NOMO-1 treated with dmso at 0.1 percent for 144 hours (cell line): ENCODE measurements at regions not wholly inside any gene's neighbourhood (a gene's known extent, or its start where the extent isn't known, plus 50 kb on each side); places are given as distances from the start of the nearest gene placed in this dataset.

Experiments
- DNase-seq: peaks from one replicate; lab custom pipeline; 2025; ENCODE audit not compliant: unreplicated experiment; lab: John Stamatoyannopoulos, UW

DNA sequence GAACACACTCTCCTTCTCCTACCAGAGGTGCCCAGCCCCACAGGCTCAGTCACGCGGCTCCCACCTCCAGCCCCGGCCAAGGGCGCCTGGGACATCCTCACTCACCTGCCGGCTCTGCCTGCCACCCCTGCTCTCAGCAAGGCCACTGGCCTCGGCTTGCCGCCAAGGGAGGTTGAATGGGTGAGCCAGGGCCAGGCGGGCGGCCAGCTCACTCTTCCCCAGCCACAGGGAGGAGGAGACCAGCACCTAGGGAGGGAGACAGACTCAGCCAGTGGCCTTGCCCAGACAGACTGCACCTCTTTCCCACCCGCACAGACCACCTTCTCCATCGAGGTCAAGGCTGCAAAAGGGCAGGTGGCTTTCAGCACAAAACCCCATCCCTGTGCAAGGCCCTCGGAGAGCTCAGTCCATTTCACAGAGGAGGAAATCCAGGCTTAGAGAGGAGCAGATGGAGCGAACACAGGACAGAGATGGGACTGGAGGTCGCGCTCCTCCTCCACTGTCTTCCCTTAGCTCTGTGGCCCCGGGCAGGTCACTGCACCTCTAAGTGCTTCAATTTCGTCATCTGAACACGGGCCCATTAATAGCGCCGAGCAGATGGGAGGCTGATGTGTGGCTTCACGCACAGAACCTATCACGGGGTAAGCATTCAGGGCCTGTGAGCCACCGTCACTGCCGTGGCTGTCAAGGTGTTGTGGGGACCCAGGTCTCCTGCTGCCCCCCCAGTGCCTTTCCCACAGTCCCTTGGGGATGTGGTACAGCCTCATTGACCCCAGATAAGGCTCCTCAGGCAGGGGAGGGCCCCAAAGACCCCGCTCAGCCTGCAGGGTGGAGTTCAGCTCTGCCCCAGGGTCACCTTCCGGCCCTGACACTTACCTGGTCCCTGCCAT is 56.1 kb downstream of the RMI2 start:
- no peak for DNase-seq

- DNase-seq = no peak
Measured at GRCh38 chr16:11402051-11402744, 56.9 kb downstream of the RMI2 start.

- no peak for DNase-seq
Measured at GRCh38 chr16:11402745-11403533, 57.7 kb downstream of the RMI2 start.

- no peak for DNase-seq
Measured at GRCh38 chr16:11403534-11403795, 58.2 kb downstream of the RMI2 start.

GRCh38 chr16:11403920-11404319 is 58.7 kb downstream of the RMI2 start:
- no peak for DNase-seq

DNA sequence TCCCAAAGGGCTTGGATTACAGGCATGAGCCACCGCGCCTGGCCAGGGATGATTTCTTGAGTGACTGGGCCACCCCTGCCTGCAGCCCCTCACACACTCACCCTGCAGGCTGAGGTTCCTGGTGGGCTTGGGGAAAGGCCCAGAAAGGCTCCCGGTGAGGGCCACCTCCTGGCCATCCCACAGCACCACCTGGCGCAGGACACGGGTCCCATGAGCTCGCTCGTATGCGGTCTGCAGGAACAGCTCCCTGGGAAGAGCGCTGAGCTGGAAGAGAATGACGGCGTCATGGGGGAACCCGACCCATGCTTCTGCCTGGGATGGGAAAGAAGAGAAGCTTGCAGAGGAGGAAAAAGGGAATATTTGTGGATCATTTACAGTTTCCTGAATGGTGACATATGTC is 59.3 kb downstream of the RMI2 start:
- no peak for DNase-seq

DNA sequence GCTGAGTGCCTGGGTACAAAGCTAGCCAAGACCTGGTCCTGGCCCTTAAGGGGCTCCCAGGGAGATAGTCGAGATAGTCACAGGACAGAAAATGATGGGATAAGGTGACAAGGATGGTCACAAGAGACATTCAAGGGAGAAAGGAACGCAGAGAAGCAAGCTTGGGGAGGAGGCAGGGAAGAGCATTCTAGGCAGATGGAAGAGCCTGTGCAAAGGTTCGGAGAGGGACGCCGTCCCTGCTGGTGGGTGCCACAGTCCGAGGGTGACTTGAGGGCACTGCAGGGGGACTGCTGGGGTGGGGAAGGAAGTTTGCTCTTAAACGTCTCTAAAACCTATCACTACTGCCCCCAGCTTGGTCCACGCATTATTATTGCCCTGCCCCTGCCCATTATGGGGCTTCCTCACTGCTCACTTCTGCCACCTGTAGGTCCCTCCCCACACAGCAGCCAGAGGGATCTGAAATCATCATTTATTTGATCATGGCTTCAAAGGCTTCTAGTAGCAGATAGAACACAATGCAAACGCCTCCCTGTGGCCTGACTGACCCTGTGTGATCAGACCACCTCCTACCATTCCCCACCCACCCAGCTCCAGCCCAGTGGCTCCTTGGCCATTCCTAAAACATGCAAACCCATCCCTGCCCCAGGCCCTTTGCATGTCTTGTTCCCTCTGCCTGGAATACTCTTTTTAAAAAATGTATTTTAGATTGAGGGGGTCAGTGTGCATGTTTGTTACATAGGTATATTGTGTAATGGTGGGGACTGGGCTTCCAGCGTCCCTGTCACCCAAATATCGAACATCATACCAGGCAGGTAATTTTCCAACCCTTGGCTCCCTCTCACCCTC is 60.3 kb downstream of the RMI2 start:
- peak; percentile 6 for DNase-seq

GRCh38 chr16:11406177-11406560 is 60.9 kb downstream of the RMI2 start:
- DNase-seq = no peak

DNA sequence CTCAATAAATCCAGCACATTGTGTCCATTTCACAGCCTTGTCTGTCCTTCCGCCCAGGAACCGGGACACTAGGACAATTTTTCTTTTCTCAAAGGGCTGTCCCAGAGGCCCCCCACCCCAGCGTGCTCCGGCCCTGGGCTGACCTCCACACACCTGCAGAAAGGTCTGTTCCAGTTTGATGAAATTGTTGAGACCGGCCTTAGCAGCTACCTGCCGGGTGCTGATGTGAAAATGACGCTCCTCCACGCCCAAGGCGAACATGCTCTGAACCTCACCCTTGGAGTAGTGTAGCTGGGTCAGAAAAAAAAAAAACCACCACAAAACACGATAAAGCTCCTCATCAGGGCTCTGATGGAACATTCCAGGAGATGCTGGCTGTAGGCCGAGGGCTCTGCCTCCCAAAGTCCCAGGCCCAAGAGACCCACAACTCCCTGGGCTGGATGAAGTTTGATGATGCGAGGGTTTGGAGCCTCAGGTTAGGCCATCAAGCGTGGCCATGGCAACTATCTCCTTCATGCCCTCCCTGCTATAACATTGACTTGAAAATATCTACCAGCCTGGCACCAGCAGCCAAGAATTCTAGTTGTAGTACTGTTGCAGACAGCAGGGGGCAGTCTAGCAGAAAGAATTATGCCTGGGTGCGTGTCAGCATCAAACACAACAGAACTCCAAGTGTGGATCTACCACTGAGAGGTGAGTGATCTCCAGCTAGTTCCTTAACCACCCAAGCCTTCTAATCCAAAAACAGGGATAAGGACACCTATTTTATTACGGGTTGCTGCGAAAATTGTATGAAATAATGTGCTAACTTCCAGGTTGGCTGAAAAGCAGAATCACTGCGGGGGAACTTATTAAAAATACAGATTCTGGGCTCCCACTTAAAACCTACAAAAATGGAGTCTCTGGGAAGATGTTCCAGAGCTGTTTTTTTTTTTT is 62.1 kb downstream of the RMI2 start:
- peak; percentile 27 for DNase-seq

GRCh38 chr16:11408216-11408615 is 63.0 kb downstream of the RMI2 start:
- no peak for DNase-seq

DNA sequence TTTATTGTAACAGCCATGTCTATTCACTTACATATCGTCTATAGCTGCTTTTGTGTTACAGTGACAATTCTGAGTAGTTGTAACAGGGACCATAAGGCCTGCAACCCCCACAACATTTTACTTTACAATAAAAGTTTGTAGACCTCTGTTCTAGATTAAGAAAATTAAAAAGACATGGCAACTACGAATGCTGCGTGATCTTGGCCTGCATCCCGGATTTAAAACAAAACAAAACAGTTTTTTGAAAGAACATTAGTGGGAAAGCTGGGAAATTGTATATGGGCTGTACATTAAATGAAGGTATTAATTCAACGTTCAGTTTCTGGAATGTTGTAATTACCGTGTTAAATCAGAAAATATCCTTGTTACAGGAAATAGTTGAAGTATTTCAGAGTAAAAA is 64.1 kb downstream of the RMI2 start:
- DNase-seq = no peak

DNA sequence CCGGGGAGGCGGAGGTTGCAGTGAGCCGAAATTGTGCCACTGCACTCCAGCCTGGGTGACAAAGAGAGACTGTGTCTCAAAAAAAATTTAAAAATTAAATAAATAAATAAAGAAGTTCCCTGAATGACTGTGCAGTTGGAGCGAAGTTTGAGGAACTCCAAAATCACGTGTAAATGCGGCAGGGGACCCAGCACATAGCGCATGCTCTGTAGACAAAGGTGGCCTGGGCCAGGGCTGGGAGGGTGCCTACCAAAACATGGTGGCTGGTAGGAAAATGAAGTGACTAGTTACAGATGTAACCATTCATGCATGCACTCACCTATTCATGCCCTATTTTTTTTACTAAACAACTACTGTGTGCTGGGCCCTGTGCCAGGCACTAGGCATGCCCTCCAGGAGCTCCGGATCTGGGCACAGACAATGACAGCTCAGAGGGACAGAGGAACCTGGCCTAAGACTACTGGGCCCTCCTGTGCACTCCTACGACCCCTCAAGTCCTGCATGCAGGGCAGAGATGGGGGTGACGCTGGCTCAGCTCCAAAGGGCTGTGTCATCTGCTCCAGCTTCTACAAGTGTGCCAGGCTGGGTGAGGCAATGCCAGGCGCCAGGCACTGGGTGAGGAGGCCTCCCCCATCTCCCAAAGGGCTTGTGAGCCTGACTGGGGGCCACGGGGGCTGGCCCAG is 65.3 kb downstream of the RMI2 start:
- no peak for DNase-seq

DNA sequence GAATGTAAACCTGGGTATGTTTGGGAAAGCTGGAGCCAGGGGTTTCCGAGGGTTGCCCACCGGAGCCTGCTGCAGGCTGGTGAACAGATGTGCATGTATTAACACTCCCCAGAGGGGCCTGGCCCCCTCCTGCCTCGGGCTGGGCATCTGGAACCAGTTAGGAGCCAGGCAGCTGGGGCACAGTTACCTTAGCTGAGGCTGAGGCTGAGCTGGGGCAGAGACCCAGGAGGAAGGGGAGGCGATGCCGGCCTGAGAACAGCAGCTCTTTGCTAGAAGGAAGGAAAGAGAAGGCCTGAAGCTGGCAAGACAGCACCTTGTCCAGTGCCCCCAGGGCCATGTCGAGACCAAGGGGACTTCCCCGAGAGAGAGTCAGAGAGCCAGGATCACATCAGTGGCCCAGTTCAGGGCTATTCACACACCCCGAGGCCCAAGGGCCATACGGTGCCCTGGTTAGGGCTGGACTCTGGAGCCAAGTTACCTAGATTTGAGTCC is 65.8 kb downstream of the RMI2 start:
- no peak for DNase-seq

DNA sequence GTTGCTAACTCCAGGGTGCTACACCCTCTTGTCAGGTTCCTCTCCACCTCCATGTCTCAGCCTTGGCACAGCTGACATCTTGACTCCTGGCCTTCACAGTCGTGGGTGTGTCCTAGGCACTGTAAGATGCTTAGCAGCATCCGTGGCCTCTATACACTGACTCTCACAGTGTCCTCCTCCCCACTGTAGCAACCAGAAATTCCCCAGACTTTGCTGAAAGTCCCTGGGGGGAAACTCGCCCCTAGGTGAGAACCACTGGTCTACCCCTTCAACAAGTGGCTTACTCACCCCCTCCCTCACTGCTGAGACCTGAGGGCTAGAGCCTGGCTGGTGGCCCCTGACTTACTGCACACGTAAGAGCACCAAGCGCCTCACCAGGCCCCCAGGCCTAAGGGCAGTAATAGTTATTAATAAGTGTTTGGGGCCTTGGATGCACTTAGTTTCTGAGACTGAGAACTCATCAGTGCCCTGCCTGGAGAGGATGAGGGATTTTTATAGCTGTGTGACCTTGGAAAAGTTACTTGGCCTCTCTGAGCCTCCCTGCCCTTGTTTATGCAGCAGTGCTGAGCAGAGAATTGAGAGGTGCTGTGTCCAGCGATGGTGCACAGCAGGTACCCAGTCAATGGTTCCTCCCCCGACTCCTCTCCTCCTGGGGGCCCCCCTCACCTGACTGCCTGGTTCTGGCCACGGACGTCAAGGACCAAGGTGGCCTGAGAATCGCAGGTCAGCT is 67.1 kb downstream of the RMI2 start:
- no peak for DNase-seq

DNA sequence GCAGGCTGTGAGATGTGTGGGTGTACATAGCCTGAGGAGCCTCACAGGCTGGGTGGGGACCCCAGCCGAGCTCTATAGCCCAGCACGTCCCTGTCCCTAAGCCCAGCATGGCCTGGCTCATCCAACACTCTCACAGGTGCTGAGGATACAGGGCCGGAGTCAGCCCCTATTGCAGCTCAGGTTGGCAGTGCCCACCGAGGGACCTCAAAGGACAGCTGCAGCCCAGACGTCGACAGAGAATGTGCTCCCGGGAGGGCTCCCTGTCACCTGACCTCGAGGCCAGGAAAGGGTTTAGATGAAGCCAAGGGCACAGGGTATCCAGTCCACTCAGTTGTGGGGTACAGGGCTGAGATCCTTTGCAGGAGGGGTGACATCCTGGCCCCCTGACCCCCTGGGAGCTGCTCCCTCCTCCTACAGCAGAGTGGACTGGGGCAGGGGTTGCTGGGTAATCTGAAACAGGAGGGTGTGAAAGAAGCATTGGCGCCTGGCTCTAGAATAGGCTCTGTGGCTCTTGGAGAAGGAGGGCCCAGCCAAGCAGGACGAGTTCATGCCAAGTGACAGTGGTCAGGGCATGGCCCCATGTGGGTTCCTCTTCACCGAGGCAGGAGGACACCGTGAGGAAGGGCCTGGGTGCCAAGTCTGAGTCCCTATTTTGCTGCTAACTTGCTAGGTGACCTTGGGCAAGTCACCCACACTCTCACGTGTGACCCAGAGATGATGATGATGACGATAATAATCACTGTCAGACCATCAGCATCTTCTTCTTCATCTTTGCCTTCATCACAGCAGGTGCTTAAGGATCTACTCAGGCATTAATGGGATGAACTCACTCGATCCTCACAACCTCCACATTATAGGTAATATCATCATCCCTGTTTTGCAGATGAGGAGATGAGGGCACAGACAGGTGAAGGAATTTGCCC is 68.0 kb downstream of the RMI2 start:
- no peak for DNase-seq

DNA sequence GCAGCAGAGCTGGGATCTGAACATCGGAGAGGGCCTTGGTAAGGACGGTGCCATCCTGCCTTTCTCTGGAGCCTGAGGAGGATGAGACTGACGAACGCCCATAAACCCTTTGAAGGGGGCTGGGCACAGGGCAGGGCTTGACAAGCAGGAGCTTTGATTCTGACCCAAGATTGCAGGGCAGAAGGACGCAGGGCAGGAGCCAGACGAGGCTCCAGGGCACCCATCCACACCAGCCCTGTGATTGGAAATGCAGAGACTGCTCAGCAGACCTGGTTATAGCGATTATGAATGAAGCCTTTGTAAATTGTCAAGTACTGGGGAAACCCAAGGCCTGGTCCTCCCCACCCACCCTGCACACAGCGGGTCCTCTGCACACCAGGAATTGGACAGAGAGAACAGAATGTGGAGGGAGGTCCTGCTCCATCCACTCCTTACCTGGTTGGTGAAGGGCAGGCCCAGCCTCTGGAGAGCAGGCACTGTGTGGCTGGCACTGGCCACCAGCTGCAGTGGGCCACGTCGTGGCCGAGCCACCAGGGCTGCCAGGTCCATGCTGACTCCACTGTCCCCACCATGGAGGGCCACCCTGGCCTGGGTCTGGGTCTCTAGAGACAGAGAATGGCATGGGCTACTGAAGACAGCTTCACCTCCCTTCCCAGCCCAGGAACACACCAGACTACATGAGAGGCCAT is 68.8 kb downstream of the RMI2 start:
- no peak for DNase-seq
